ENCODE measurements at regions not wholly inside any gene's neighbourhood (a gene's known extent, or its start where the extent isn't known, plus 50 kb on each side); places are given as distances from the start of the nearest gene placed in this dataset.
"Not testable (repeated sequence)": the region's sequence is repeated elsewhere in the genome, so short reads cannot be mapped to it uniquely, and the experiment has no call there.

DNA sequence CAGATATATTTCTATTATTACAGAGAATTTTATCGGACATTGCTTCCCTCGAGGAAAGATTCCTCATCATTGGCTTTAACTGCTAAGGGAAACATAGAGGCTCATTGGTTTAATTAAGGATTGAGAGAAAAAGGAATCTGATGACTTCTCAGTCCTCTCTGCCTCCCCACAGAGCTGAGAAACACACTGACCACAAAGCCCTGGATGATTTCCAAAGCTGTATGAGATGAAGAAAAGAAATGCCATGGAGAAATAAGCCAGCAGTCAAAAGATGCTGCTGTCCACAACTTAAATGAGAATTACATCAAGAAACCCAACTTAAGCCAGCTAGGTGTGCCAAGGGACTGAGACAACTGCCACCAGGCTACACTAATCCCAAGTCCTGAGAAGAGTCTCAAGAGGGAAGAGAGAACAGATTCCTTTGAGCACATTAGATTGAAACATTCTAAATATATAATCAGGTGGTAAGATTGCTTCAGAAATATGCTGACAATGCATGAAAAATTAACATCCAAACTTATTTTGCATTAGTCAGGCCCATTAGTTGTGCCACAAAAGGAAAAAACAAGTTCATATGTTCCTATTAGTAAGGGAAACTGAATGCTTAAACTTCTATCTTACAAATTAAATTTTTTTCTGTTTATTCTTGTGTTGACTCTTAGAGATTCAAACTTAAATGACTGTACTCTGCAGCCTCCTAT lies 308.1 kb upstream of the CYRIA start:
- no peak for DNase-seq (ENCODE audit: low spot score)

DNA sequence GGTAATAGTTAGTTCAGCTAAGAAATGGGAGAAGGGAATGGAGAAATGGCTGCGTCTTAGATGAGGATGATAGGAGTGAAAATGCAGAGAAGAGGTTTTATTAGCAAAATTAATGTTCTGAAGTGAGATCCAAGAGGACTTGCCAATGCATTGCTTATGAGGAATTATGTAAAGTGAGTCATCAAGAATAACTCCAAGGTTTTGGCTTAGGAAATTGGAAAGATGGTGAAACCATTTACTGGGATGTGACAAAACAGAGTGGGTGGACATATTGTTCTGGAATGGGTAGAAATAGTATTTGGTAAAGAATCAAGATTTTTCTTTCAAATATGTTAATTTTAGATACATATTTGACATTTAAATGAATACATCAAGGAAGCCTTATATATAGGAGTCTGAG lies 306.6 kb upstream of the CYRIA start:
- no peak for DNase-seq (ENCODE audit: low spot score)

DNA sequence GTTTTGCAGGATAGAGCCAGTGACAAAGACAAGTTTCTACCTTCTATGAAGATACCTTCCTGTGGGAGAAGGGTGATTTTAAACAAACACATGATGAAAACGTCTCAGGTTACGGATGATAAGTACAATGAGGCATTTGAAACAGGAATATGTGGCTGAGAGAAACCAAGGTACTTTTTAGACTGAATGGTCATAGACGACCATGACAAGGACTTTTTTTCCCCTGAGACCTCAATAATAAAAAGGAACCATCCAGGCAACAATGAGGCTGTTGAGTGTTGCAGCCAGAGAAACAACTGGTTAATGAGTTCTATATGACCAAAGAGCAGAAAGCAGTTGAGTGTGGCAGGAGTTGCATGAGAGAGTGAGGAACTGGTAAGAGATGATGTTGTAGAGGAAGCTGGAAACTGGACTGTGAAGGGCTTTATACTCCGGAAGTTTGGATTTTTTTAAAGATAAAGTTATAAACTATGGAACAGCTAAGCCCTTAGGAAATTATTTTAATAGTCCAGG lies 306.1 kb upstream of the CYRIA start:
- DNase-seq (ENCODE audit: low spot score): no peak

DNA sequence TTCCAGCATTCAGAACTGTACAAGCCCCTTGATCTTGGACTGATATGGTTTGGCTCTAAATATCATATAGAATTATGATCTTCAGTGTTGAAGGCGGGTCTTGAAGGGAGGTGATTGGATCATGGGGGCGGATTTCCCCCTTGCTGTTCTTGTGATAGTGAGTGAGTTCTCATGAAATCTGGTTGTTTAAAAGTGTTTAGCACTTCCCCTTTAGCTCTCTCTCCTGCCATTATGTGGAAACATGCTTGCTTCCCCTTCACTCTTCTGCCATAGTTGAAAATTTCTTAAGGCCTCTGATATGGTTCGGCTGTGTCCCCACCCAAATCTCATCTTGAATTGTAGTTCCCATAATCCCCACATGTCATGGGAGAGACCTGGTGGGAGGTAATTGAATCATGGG lies 305.3 kb upstream of the CYRIA start:
- DNase-seq (ENCODE audit: low spot score): not testable (repeated sequence)

DNA sequence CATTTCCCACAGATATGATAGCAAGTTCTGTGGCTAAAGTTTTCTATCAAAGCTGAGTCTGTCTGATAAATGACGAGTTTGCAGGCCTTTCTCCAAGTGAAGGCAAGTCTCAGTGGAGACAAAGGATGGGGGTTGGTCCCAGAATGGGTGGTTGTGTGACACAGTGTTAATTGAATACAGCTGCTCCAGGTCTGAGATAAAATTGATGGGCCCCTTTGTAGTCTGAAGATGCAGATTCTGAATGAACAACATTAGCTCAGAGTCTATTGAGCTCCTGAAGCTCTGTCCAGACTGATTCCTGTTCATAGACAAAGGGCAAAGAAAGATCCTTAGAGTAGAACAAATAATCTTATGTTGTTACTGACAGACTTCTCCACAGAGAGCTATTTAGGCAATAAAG lies 296.9 kb upstream of the CYRIA start:
- DNase-seq (ENCODE audit: low spot score): no peak

DNA sequence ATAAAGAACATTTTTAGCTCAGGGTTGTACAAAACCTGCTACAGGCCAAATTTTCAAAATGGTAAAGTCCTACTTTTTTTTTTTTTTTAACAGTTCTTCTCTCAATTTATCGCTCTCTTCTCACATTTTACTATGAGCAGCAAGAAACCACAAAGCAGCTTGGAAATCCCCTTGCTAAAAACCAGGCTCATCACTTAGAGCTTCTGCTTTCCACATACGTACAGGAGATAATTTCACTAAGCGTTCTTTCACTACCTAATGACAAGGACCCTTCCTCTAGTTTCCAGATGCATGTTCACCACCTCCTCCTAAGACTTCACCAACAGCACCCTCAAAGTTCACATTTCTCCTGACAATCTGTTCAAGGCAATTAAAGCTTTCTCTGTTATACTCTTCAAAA lies 294.9 kb upstream of the CYRIA start:
- no peak for DNase-seq (ENCODE audit: low spot score)

DNA sequence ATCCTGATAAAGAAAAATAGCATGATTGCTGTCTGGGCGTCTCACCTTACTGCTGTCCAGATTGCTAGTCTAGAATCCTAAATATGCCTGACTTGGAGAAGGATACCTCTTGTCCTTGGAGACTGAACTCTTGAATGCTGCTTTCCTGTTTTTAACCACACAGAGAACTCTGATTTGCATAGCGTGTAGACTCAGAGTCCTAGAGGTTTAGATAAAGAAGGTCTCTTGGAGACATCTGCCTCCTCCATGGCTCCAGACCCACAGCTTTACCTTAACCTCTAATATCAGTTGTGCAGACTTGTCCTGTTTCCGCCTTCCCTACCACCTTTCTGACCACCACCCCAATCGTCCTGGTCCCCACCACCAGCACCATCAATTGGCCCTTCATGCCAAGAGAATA lies 292.6 kb upstream of the CYRIA start:
- DNase-seq (ENCODE audit: low spot score): no peak

DNA sequence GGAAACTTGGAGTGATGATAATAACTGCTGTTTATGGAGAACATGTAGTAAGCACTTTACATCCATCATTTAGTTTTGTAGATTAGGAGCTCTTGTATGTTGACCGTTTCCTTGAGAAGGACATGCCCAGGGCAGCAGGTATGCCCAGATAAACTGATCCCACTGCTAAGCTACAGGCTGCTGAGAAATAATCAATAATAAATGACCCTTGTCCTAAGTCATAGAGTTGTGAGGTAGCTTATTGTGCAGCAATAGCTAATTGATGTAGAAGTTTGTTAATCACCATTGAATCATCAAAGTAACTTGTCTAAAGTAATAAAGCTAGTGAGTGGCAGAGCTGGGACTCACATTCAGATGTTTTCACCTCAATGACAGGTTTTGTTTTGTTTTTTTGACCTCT lies 287.2 kb upstream of the CYRIA start:
- DNase-seq (ENCODE audit: low spot score): no peak

DNA sequence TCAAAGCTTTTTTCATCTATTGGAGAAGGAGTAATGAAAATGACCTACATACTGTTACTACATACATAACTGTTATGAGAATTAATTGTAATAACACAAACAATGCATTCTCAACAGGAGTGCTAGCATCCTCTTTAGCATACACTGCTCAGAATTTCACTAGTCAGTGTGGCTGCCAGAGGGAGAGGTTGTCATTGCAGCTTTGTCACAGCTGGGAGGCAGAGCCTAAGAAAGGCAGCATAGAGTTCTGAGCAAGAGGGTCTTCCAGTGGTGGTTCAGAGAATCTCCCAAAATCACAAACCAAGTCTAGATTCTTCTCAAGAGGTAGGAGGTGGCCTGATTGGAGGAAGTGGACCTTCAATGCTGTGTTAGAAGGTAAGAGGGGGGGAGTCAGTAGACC lies 286.7 kb upstream of the CYRIA start:
- DNase-seq (ENCODE audit: low spot score): no peak

DNA sequence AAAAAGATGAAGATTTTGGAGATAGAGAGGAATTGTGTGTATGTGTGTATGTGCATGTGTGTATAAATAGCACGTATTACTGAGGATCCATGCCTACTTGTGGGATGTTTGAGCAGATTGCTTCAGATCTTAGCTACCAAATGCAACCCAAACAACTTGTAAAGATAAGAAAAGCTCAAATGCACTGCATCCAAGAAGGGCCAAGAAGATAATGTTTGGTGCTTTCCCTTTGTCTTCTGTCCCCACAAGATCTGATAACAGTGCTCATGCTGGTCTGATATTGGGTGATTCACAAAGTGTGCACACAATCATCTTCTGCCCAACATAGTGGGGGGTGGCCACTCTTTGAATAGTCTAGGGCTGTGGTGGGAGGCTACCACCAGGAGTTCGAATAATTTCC lies 284.8 kb upstream of the CYRIA start:
- DNase-seq (ENCODE audit: low spot score): no peak

DNA sequence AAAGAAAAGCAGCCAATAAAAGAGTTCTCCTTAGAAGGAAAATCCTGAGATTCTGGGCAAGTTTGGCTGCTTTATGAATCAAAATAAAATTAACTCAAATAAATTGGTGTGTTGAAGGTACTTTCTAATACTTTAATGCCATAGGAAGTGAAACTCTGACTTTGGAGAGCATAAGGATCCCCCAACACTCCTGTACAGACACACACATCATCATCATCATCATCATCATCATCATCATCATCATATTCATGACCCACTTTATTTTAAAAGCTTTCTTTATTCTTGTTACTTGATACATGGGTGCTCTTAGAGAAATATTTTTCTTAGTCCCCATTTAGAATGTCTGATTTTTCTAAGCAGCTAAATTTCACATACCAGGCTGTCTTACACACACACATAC lies 283.1 kb upstream of the CYRIA start:
- DNase-seq (ENCODE audit: low spot score): no peak

DNA sequence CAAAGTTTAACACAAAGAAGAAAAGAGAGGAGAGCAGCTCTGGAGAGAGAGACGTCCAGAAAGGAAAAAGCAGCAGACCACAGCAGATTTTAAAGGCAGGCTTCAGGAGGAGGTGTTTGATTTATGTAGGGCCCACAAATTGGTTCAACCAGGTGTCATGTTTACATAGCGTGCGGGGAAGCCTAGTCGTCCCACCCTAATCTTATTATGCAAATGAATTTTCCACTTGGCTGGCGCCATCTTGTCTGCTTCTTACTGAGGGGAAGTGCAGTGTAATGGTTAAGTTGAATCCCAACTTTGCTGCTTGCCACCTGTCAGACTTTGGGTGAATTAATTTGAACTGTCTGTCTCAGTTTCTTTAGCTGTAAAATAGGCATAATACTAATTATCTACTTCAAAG lies 282.4 kb upstream of the CYRIA start:
- no peak for DNase-seq (ENCODE audit: low spot score)

DNA sequence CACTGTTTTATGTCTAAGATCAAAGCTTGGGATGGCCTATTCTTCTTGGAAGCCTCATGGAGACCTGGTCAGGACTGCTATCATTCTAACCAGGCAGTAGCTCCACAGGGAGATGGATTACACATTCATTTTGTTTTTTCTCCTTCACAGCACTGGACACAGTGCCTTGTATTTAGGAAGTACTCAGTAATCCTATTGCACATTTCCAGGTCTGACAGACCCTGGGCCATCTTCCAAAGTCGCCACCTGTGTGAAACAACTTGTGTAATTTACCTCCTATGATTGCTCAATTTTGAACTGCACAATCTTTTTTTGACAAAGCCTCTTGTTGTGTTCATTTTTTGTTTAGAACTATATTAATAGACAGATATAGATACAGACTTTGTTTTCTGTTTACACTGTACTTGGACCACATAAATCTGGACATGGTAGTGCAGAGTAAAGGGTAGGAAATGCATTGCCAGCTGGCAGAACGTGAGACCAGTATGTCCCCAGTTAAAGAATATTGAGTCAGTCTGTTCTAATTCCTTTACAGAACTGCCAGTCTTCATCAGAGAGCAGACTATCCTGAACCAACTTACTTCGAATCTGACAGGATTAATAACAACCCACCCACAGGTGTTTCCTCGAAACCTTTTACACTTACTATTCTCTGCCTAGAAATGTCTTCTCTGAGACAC lies 277.8 kb upstream of the CYRIA start:
- no peak for DNase-seq (ENCODE audit: low spot score)

DNA sequence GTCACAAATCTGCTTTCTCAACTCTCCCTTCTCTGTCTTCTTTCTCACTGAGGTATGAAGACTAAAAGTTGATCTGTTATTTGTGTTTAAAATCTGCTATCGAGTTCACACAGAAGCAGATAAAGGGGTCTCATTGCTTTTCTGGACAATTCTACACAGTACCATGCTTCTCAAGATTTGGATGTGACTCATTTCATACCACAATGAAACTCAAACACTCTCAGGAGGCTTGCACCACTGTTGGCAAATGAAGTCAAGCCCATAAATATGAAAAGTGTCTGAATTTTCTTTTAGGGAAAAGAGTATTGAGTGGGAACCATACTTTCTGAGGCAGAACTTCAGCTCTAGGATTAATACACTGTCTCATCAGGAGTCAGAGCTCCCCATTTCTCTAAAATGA lies 274.6 kb upstream of the CYRIA start:
- DNase-seq (ENCODE audit: low spot score): no peak

DNA sequence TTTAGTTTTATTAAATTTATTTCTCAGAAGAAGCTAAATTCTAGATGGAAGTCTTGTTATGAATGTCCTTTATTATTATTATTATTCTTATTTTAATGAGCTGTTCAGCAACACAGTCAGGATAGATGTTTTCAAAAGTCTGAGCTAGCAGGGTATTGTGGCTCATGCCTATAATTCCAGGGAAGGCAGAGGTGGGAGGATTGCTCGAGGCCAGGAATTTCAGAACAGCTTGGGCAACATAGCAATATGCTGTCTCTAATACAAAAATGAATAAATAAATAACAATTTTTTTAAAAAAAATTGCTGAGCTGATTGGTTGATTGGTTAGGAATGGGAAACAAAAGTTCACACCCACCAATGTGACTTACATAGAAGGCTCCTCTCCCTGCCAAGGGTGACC lies 274.1 kb upstream of the CYRIA start:
- DNase-seq (ENCODE audit: low spot score): no peak

DNA sequence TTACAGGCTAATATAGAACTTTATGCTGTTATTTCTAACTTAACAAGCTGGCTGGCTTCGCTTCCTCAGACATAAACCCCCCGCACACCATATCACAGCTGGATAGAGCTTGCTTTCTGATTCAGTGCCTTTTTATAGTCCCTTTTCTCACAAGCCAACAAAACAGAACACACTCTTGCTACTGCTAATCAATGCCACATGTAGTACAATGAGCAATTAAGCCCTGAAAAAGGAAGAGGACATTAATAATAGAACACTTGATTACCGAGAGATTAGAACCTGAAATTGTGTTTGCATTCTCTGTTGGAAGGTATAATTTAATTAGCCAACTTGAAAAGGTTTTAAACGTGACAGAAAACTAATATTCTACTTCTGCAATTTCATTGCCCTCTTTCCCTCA lies 267.7 kb upstream of the CYRIA start:
- DNase-seq (ENCODE audit: low spot score): no peak

DNA sequence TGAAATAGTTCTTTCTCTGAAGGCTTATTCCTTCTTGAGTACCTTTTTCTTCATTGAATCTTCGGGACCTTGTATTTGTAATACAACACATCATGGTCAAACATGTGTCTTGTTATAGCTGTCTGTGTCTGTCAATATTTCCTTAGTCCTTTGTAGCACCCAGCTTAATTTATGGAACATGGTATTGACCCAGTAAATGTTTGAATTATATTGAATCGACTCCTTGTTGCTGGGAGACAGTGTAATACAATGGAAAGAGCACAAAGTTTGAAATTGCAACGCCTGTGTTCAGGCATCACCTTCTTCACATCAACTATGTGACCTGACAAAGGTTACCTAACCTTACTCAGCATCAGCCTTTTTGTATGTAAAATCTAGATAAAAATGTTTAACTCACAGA lies 267.2 kb upstream of the CYRIA start:
- no peak for DNase-seq (ENCODE audit: low spot score)

DNA sequence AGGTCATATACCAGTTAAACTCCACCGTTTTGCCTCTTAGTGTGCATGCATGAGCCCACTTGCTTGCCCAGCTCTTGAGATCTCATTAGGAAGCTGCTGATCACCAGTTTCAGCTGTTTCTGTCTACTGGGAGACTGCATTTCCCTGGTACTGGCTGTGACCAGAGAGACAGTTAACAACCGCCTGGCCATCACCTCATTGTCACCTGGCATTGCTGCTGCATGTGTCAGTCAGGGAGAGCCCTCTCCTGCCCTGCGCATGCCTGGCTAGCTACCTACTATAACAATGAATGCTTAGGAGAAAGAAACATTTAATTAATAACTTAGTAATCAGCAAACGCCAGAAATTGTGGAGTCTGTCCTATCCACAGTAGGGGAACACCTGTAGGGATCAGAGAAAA lies 265.8 kb upstream of the CYRIA start:
- no peak for DNase-seq (ENCODE audit: low spot score)

DNA sequence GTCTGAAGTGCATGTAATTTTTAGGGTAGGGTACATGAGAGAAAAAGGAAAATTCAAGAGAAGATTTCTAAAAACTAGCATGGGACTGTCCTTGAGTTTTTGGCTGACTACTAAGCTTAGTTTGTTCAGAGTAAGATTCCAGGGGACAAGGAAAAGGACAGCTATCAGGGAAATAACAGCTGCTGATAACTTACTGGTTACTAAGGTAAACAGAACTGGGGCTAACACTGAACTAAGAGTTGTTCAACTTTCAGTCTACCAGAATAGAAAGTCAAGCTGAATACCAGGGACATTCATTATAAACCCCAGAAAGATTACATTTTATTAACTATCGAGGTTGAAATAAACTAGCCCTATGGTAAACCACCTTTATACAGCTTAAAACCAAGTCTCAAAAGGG lies 261.8 kb upstream of the CYRIA start:
- DNase-seq (ENCODE audit: low spot score): no peak

DNA sequence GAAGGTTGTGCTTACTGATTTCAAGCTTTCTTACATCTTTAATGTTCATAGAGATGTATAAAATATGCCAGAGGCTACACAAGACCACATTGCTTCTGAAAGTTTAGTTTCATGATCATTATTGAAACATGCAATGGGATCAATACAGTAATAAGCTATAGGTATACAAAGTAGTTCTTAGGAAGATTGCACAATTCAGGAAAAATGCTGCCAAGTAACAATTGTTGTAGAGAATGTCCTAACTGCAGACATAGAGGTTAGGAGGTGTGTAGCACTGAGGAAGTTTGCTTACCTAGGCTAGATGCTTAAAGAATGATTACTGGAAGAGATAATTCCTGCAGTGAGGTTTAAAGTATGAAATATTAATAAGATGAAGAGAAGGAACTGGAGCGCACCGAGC lies 259.5 kb upstream of the CYRIA start:
- DNase-seq (ENCODE audit: low spot score): no peak

DNA sequence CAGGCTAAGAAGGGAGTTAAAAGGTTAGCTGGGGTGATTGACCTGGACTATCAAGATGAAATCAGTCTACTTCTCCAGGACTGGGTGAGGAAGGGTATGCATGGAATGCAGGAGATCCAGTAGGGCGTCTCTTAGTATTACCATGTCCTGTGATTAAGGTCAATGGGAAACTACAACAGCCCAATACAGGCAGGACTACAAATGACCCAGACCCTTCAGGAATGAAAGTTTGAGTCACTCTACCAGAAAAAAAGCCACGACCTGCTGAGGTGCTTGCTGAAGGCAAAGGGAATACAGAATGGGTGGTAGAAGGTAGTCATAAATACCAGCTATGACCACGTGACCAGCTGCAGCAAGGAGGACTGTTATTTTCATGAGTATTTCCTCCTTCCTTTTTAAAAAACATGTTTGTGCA lies 249.7 kb upstream of the CYRIA start:
- DNase-seq (ENCODE audit: low spot score): not testable (repeated sequence)

DNA sequence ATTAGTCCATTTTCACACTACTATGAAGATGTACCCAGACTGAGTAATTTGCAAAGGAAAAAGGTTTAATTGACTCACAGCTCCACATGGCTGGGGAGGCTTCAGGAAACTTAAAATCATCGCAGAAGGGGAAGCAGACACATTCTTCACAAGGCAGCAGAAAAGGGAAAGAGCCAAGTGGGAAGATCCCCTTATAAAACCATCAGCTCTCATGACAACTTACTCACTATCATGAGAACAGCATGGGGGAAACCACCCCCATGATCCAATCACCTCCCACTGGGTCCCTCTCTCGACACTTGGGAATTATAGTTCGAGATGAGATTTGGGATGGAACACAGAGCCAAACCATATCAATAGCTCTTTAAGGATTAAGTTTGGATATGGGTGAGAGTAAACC lies 246.1 kb upstream of the CYRIA start:
- no peak for DNase-seq (ENCODE audit: low spot score)

DNA sequence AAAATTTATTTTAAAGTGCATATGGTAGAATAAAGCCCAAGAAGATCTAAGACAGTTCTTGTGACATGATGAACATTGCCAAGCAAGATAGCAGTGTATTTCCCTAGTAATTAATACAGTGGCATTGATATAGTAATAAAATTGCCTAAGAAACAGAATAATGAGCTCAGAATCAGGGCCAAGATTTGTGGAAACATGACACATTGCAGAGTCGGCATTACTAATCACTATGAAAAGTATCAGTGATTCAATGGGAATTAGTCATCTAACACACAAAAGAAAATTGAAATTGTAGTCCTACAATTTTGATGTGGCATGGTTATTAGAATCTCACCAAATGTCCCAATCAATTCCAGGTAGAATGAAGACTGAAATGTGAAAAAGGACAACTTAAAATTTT lies 243.0 kb upstream of the CYRIA start:
- no peak for DNase-seq (ENCODE audit: low spot score)
